Stimulated activated CD8-positive, alpha-beta memory T cell treated with anti-CD3 and anti-CD28 coated beads, Interleukin-7, amount 100 ng/mL, for 48 hours (primary cell): ENCODE measurements at regions not wholly inside any gene's neighbourhood (a gene's known extent, or its start where the extent isn't known, plus 50 kb on each side); places are given as distances from the start of the nearest gene placed in this dataset.

Source experiments
- DNase-seq, 2 donors: peaks; one replicate each; pipeline ENCODE4 v3.0.0-alpha.2; 2020; ENCODE audit warnings: low read depth in 1 of 2; ENCODE audit errors: extremely low read depth in 1 of 2

DNA sequence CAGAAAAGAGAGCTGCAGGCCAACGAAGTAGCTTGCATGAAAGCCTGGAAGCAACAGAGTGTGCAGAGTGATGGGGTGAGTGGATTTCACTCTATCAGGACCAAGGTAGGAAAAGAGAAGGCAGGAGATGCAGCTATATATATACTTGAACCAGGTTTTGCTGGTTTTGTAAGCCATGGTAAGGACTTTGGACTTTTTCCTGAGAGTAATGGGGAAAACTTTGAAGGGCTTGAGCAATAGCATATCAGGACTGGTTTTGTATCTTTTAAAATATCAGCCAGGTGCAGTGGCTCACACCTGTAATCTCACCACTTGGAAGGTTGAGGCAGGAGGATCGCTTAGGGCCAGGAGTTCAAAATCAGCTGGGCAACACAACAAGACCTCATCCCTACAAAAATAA, 120.6 kb upstream of the NRP1 start:
- DNase-seq, result no peak

DNA sequence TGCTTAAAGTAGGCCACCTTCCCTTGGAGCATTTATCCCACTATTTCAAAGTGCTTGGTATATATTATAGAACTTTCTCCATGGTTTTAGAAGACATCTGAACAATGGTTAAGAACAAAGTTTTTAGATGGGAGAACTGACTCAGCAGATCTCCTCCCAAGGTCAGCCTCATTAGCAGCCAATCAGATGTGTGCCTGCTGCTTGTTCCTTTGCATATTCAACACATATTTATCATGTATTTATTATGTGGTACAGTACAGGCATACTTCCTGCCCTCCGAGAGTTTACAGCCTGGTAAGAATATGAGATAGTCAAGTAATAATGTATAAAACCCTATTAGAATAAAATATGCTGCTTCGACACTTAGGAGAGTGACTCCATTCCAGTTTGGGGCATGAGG, 120.1 kb upstream of the NRP1 start:
- no peak for DNase-seq

DNA sequence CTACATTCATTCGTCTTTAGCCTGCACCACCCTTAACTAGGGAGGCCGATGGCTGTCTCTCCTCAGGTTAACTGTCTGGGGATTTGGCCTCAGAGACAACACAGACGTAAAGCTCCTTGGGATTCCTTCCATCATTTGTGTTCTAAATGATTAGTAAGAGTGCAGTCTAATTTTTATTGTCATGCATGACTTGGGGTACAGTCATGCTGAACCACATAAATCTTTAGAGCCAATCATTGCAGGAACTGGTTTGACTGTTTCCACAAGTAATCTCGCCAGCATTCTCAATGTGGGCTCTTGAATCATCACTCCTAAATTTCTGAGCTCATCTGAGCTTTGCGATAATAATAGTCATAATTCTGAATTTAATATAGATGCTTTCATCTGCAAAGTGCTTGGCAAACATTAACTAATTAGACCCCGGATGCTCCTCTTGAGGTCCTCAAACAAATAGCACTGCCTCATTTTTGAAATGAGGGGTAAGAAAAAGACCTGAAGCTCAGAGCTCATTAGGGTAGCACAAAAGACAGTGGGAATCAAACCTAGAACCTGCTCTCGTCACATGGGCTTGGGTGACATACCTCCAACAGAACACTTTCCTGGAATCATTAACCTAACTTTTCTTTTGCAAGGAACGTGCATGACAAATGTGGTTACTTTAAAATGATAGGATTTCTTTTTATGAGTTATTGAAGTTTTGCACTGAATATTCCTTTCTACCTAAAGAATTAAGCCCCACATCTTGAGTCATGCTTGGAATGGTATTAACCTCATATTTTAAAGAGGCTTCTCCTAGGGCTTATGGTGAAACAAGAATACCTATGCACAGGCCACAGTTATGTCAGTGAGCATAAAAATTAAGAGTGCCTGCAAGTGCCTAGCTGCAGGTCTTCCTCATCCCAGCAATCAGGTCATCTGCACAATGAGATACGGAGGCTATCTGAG, 118.9 kb upstream of the NRP1 start:
- no peak for DNase-seq

GRCh38 chr10:33448421-33449140, 114.1 kb upstream of the NRP1 start:
- DNase-seq, result no peak

- DNase-seq, result no peak
Observed at GRCh38 chr10:33441561-33441960, 107.1 kb upstream of the NRP1 start.

GRCh38 chr10:33434933-33435332, 100.5 kb upstream of the NRP1 start:
- no peak for DNase-seq

- no peak for DNase-seq
Observed at GRCh38 chr10:33428682-33429081, 94.2 kb upstream of the NRP1 start.

DNA sequence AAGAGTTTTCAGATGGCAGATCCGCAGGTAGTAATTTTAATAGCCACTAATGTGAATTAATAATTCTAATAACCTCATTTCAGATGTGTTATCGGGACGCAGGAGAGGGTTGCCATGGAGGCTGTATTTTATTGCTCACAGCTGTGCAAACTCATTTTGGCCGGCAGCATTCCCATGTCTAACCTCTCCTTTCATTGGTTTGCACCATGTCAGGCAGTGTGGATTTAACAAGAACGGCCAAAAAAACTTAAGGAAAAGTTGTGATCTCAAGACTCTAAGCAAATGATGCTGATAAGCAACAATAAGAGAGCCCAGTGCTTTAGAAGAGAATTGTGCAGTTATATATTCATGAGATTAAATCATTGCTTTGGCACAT, 88.7 kb upstream of the NRP1 start:
- no peak for DNase-seq

DNA sequence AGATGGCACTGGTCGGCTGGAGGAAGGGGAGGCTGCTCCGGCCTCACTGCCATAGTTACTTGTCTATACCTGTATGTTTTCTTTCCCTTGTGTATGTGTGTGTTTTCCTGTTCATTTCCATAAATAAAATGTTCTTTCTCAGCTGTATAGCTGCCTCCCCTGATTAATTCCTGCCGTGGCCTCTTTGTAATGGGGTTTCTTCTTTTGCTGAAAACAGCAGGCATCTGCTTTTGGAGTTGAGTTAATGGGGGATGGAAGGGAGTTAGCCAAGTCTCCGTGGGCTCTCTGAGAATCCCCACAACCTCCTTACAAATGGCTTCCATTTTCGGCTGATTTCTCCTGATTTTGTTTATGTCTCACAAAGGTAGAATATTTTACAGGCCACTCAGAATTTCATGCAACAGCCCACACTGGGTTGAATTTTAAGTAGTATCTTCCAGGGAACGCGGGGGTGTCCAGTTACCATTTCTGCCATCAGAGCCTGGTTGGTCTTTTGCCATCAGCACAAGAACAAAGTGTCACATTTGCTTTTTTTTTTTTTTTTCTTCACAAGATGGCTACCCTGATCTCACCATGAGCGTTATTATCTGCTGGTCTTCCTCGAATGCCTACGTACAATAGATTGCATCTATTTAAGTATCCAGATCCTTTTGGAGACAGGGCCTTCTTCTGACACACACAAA, 88.1 kb upstream of the NRP1 start:
- DNase-seq, result no peak

GRCh38 chr10:33421789-33422462, 87.5 kb upstream of the NRP1 start:
- DNase-seq, result no peak

DNA sequence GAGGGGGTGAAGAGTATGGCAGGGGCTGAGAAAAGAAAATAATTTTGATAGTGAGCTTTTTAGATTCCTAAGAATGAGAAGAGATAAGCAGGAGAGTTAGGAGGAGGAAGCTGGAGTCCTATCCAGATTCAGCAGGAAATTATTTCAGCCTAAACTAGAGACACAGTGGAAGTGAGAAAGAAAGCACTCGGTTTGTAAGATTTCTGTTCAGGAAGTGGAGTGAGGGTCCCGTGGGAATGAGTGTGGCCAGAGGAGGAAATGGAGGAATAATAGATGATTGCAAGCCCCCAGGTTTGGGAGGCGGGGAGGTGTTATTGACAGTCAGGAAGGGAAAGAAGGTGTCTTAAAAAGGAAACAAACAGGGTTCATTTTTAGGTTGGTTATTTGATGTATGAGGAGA, 84.8 kb upstream of the NRP1 start:
- no peak for DNase-seq

DNA sequence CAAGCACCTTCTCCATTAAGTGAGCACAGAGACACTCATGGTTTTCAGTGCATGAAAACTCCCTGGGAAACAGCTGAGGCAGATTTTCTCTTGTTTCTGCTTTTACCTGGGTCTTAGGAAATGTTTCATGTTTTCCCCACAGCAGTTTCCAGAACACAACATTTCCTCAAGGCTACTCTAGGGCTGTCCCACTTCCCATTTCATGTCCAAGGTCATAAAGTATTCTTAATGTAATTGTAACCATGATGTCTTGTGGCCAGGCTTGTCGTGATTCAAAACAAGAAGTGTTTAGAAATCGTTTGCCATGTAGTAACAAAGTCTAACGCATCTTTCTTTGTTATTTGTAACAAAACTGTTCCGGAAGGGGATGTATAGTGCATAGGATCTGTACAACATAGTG, 83.8 kb upstream of the NRP1 start:
- no peak for DNase-seq

DNA sequence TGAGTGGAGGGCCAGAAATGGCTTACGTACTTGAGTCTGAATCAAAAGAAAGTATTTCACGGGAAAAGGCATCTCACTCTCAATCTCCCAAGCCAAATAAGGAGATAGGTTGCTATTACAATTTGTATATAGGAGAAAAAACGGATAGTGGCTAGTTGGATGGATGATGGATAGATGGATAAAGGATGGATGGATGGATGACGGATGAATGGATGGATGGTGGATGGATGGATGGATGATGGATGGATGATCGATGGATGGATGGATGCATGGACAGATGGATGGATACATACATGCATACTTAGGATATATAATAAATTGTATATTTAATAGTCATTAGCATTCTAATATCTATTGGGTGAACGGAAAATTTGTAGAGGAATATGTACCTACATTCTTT, 82.2 kb upstream of the NRP1 start:
- no peak for DNase-seq

DNA sequence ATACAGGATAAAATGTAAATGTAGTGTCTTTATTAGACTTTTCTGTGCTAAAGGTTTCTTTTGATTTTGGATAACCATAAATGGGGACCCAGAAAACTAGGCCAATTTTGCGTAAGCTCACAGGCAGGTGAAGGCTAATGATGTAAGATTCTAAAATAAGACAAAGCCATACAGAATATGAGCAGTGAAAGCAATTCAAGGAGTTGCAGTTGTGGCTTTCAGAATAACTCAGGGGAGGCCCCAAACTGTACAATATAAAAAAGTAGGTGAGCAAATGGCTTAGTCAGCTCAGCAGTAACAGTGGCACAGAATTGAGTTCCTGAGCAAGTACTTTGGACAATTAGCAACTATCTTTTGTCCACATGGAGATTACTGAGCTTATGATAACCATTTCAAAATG, 81.7 kb upstream of the NRP1 start:
- no peak for DNase-seq

DNA sequence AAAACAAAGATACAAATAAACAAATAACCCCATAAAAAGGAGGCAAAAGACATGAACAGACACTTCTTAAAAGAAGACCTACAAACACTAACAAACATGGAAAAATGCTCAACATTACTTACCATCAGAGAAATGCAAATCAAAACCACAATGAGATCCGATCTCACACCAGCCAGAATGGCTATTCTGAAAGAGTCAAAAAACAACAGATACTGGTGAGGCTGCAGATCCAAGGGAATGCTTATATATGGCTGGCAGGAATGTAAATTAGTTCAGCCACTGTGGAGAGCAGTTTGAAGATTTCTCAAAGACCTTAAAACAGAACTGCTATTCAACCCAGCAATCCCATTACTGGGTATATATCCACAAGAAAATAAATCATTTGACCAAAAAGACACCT, 80.4 kb upstream of the NRP1 start:
- DNase-seq, result no peak

DNA sequence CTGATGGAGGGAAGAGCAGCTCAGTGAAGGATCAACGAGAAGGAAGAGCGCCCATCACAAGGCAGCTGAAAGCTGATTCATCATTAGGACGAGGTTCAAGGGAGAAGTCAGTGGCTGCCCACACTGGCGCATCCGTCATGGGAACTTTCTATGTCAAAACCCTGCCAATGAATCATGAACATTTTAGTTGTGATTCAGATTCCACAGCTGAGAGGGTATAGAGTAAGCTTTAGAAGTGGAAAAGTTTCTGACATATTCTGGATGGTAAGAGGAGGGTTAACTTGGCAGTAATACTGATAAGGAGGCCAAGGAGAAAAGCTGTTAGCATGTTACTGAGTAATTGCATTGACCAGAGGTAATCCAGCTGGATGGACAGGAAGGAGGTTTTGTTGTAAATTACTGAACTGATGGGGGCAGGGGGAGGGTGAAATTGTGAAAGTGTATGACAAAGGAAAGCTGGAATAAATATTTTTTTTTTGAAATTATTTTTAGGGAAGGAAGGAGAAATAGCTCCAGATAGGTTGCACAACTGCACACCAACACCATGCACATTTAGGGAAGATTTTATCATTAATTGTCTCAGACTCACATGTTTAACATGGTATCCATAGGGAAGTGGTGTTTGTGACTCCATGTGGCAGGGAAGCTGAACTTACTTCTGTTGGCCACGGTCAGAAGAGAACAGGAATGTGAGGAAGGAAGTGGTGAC, 78.3 kb upstream of the NRP1 start:
- DNase-seq, result no peak

GRCh38 chr10:33412241-33412640, 77.8 kb upstream of the NRP1 start:
- DNase-seq, result no peak

DNA sequence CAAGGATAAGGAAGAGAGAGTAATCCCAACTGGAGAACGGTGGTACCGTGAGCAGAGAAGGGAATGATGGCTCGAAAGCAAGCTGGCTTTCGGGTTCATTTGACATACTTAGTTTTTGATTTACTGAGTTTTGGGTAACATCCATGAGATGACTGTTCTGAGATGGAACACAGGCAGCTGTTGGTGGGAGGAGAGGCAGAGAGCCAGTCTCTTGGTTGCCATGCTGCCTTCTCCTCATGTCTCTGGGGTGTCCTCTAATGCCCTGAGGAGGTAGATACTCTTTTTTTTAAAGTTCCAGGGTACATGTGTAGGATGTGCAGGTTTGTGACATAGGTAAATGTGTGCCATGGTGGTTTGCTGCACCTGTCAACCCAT, 76.4 kb upstream of the NRP1 start:
- DNase-seq, result no peak

DNA sequence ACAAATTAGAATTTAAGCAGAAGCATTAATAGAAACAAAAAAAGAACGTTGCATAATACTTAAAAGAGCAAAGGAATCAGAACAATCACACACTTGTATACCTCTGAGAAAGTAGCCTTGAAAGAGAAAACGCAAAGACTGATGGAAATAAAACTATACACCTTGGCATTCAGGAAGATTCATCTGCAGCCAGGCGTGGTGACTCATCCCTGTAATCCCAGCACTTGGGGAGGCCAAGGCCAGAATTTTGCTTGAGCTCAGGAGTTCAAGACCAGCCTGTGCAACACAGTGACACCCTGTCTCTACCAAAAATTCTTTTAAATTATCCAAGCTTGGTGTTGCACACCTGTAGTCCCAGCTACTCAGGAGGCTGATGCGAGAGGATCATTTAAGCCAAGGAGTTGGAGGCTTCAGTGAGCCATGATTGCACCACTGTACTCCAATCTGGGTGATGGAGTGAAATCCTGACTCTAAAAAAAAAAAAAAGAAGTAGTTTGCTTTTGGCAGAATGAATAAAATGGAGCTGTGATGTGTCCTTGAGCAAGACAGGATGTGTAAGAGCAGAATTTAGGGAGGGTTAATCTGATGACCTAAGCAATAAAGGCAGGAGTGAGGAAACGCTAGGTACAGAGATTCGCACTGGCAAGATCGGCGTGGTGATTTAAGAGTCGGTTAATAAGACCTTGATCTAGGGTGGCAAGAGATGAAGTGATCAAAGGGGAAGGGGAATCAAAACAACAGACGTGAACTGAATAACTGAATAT, 75.8 kb upstream of the NRP1 start:
- no peak for DNase-seq

DNA sequence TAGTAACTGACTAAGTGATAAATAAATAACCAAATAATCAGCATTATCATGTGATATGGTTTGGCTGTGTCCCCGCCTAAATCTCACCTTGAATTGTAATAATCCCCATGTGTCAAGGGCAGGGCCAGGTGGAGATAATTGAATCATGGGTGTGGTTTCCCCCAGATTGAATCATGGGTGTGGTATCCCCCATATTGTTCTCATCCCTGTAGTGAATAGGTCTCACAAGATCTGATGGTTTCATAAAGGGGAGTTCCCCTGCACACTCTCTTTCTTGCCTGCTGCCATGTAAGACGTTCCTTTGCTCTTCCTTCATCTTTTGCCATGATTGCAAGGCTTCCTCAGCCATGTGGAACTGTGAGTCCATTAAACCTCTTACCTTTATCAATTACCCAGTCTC, 72.1 kb upstream of the NRP1 start:
- no peak for DNase-seq
